Middle frontal gyrus (tissue), 1 donor: ENCODE measurements at regions not wholly inside any gene's neighbourhood (a gene's known extent, or its start where the extent isn't known, plus 50 kb on each side); places are given as distances from the start of the nearest gene placed in this dataset.

Experiments used
- DNase-seq: peaks from one replicate; pipeline ENCODE4 v3.0.0-alpha.2; 2015; ENCODE audit warnings: low spot score; ENCODE audit errors: extremely low spot score

DNA sequence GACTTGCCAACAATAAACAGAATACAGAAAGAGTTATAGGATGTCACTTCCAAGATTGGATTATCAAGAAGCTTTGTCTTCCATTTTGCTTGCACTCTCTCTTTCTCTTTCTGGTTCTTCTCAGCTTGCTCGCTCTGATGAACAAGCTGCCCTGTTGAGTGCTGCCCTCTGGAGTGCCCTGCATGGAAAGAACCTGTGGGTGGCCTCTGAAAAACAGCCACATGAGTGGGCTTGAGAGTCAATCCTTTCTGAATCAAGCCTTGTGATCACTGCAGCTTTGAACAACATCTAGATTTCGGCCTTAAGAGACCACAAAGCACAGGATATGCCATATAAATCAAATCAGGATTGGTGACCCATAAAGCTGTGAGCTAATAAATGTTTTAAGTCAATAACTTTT, 185.1 kb downstream of the KIF2B start:
- no peak for DNase-seq

GRCh38 chr17:54009502-54009901, 186.8 kb downstream of the KIF2B start:
- no peak for DNase-seq

GRCh38 chr17:54013072-54013471, 190.3 kb downstream of the KIF2B start:
- DNase-seq = no peak

DNA sequence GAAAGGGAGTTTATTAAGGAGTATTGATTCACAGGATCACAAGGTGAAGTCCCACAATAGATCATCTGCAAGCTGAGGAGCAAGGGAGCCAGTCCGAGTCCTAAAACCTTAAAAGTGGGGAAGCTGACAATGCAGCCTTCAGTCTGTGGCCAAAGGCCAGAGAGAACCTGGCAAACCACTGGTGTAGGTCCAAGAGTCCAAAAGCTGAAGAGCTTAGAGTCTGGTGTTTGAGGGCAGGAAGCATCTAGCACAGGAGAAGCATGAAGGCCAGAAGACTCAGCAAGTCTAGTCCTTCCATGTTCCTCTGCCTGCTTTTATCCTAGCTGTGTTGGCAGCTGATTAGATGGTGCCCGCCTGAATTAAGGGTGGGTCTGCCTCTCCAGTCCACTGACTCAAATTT, 193.0 kb downstream of the KIF2B start:
- no peak for DNase-seq

DNA sequence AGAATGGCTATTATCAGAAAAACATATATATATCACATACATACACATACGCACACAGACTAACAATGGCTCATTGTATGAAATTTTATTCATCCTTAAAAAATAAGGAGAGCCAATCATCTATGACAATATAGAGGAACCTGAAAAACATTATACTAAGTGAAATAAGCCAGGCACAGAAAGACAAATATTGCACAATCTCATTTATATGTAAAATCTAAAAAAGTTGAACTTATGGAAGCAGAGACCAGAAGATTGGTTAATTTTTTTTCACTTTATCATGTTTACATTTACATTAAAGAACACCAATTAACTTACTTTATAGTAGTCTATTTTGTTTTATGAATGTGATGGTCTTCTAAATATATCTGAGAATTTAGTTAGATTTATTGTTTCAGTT, 198.7 kb downstream of the KIF2B start:
- no peak for DNase-seq

GRCh38 chr17:54028986-54029580, 206.4 kb downstream of the KIF2B start:
- DNase-seq = peak; percentile 46

DNA sequence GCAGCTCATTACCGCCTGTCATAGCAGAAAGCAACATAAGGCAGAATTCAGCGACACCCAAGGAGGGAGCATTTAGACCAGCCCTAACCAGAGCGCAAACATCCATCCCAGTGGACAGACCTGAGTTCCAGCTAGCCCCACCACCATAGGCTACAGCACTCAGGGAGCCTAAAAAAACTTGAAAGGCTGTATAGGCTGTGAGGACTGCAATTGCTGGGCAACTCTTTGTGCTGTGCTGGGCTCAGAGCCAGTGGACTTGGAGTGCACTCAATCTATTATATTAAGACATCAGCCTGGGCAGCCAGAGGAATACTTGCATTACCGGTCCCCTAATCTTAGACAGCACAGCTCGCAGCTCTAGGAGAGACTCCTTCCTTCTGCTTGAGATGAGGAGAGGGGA, 207.3 kb downstream of the KIF2B start:
- DNase-seq = no peak

- DNase-seq = no peak
These were observed 223.8 kb downstream of the KIF2B start for GRCh38 chr17:54046570-54046969.

- no peak for DNase-seq
These were observed 240.9 kb downstream of the KIF2B start for GRCh38 chr17:54063639-54064038.

- no peak for DNase-seq
These were observed 262.3 kb downstream of the KIF2B start for GRCh38 chr17:54085020-54085419.

DNA sequence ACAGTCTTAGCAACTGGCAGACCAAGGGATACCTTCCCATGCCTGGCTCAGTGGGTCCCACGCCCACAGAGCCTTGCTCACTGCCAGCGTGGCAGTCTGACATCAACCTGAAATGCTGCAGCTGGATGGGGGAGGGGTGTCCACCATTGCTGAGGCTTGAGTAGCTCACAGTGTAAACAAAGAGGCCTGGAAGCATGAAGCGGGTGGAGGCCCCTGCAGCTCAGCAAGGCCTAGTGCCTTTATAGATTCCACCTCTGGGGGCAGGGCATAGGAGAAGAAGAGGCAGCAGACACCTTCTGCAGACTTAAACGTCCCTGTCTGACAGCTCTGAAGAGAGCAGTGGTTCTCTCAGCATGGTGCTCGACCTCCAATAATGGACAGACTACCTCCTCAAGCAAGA, 263.2 kb downstream of the KIF2B start:
- DNase-seq = no peak

- no peak for DNase-seq
These were observed 273.5 kb downstream of the KIF2B start for GRCh38 chr17:54096216-54096615.

DNA sequence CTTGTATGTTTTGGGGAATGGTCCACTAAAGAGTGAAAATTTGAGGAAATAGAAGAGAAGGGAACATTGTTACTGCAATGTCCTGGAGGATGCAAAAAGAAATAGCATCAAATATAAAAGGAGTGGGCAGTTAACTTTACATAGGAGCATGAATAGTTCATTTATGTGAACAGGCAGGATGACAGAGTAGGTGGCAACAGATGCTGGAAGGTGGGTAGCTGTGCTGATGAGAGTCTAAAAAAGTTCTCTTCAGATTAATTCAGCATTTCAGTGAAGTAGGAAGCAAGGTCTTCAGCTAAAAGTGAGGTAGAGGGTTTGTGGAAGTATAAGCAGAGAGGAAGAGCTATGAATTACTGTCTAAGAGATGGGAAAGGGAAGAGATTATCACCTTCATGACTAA, 276.5 kb downstream of the KIF2B start:
- no peak for DNase-seq

- no peak for DNase-seq
These were observed 279.5 kb downstream of the KIF2B start for GRCh38 chr17:54102246-54102645.

DNA sequence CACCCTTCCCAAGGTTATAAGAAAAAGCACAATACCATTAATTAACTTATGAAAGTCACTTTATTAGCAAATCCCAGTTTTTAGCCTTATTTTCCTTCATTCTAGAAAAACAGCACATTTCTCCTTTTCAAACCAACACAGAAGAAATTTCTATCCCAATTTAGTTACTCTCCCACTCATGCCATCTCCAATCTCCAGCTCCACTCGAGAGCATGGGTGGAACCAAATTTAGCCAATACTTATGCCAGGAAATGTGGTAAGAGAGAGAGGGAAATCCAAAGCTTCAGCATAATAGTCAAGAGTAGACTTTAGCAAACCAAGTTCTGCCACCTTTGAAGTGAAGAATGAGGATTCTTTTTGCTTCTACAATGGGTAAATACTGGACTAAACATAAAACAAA, 288.8 kb downstream of the KIF2B start:
- DNase-seq = peak; percentile 50

GRCh38 chr17:54117452-54117851, 294.7 kb downstream of the KIF2B start:
- DNase-seq = no peak

DNA sequence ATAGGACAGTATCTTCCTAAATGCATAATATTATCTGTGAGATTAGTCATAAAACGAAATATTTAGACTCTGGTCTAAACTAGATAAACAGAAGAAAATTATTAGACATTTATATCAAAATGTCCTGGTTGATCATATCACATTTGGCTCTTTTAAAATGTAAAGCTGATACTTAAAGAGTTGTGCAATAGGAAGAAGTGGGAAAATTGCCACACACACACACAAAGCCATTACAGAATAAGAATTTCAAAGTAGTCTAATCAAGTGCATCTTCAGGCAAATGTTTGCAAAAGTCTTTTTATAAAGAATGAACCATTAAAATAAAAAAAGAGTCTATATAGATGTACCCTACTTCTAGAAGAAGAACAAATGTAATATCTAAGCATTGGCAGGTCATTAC, 301.7 kb downstream of the KIF2B start:
- DNase-seq = no peak

DNA sequence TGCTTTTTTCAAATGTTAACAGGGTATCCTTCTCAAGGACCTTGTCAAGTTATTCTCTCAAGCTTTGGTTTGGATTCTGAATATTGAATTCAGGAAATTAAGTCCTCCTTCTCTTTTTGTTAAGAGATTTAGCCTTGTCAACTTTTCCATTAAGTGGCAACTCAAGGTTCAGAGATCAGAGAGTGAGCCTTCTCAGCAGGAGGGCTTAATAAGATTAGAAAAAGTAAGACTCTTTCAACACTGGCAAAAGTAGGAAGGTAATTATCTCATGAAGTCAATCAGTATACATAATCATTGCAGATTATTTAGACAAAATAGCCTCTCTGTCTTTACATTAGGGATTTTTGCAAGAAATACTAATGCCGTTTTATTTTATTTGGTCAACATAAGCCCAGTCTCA, 330.7 kb downstream of the KIF2B start:
- no peak for DNase-seq

DNA sequence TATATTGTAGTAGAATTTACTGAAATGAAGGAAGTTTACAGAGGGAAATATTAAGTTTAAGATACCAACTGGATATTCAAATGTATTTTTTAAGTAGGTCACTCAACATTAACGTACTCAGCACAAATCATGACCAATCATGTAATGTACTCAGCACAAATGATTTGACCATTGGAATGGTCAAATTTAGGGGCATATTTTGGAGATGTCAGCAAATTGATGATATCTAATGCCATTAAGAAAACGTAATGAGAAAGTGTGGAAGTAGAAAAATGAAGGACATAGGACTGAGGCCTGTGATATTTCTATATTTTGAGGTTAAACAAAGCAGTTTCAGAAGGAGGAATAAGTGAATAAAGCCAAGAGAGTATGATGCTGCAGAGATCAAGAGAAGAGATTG, 334.8 kb downstream of the KIF2B start:
- DNase-seq = no peak

DNA sequence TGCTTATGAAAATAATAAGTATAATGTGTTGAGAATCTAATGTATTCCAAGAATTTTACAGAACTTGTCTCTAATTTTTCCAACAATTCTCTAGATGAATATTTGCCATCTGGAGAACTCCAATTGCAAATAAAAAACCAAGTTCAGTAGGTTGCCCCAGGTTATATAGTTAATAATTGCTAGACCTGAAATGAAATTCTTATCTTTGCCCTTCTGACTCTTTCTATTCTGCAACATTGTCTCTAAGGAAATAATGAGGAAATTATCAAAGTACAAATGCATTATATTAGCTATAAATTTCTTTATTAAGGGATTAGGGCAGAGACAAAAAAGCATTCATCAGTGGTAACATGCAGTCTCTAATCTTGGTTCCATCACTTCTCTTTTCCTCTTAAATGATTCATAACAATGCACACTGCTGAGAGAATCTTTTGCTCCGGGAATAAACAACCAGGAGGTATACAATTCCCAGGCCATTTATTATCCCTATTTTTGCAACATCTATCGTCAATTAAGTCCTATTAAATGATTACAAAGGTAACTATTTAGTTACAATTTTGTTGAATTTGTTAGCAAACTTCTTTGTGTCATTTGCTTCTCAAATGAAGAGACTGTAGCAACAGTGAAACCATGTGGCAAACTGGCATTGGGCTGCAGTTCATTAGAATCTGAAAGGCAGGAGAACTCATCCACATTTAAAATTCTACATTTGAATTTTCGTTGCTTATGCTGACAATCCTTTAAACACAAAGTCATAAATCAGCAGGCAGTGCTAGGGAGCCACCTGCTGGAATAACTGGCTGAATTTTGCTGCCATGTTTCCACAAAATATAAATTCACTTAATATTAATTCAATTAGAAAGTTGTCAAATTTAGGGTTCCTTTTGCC, 349.6 kb downstream of the KIF2B start:
- DNase-seq = peak; percentile 7

DNA sequence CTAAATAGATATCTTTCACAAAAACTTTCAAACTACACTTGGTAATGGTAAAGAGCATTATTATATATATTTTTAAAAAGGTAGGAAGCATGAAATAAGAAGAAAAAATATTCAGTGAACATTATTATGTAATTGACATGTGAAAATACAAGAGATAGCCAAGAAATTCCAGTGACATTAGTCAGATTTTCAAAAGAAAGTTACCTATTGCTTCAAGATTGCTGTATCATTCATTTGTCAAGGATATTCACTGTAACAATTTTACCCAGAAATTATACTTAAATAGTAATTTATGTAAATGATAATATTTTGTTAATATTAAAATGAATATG, 350.2 kb downstream of the KIF2B start:
- no peak for DNase-seq

GRCh38 chr17:54177606-54178308, 355.0 kb downstream of the KIF2B start:
- no peak for DNase-seq

GRCh38 chr17:54180950-54181349, 358.2 kb downstream of the KIF2B start:
- no peak for DNase-seq
